ENCODE measurements at regions not wholly inside any gene's neighbourhood (a gene's known extent, or its start where the extent isn't known, plus 50 kb on each side); places are given as distances from the start of the nearest gene placed in this dataset.
A peak's percentile ranks its signal among the peaks of the same experiment; 100 is the strongest.
"Not testable (repeated sequence)": the region's sequence is repeated elsewhere in the genome, so short reads cannot be mapped to it uniquely, and the experiment has no call there.

DNA sequence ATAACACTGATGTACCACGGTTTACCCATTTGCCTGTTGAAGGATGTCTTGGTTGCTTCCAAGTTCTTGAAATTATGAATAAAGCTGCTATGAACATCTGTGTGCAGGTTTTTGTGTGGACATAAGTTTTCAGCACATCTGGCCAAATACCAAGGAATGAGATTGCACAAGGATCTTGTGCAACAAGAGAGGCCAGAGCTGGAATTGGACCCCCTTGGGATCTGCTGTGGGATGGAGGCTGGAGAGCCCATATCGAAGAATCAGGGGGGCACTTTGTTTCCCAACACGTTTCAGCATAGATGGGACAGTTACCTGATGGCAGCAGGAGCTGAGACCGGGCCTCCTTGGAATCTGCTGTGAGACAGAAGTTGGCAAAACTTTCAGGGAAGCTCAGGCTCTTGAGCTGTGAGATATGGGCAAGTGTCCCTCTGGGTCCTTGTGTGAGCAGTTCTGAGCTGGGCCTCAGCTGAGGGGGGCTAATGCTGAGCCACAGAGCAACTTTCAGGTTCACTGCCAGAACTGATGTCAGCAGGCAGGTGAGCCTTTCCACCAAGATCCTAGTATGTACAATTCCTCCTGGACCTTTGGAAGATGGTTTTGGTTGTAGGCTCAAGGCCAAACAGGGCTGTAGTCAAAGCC lies 115.2 kb upstream of the RAB18 start:
- DNase-seq (ENCODE audit: low read depth): no peak

DNA sequence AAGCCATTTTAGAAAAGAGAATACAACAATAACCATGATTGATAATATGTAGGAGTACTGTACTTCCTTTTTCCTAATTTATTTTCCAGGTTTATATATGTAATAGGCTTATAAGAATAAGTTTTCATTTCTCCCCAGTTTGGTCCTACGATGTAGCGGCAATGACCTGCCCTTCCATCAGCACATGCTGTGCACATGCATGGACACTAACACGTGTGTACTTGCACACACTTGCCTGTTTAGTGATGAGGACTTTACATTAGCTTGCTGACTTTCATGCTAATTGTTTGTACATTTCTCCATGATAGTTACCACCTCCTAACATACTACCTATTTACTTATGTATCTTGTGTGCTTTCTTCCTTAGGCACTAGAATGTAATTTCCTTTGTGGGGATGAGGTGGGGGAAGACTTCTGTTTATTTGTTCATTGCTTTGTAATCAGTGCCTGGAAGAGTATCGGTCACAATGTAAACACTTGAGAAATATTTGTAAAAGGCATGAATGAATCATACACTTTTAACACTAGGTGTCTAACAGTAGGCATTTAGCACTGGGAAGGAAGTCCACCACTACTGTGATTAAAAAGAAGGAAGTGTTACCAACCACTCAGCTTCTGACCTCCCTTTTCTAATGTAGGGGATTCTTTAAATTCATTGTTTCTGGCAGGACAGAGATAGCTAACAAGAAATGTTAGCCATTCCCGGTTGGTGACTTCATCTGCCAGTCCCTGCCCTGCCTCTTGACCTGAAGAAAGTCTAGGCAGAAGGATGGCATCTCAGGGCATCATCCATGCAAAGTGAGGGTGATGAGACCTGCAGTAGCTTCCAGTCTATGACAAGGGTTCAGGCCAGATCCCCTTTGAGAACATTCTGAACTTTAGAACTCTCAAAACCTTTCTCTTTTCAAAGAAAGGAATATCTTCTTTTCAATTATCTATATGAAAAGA lies 120.2 kb upstream of the RAB18 start:
- peak; percentile 39 for DNase-seq (ENCODE audit: low read depth)

DNA sequence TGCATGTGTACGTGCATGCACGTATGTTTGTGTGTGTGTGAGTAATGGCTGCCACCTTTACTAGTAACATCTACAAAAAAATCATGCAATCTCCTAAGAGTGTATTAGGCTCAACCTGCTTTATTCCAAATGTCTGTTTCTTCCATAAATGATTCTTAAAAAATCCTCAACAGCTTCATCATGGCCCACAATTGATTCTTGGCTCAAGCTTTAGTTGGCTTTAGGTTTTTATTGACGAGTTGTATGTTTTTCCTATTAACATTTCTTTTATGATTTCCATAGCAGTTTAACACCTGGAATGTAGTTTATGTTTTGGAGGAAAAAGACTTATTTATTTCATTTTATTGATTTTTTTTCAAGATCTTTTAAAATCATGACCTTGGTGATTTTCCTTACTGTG lies 121.9 kb upstream of the RAB18 start:
- DNase-seq (ENCODE audit: low read depth): no peak

DNA sequence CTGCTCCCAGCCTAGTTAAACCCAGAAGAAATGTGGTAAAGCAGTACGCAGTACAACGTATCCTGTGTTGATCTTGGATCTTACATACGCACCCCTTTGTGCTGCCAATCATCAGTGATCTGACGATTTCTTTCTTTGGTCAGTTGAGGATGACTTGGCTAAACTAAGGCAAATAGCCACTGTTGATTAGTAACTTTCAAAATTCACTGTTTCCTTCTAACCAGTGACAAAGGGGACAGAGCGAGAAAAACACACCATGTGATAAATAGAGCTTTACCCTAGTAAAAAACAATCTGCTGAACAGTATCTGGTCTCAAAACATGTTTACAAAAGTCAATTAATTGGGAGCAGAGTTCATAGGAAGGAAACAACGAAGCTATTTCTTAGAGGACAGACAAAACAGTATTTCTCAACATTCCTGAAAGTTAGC lies 123.2 kb upstream of the RAB18 start:
- no peak for DNase-seq (ENCODE audit: low read depth)

DNA sequence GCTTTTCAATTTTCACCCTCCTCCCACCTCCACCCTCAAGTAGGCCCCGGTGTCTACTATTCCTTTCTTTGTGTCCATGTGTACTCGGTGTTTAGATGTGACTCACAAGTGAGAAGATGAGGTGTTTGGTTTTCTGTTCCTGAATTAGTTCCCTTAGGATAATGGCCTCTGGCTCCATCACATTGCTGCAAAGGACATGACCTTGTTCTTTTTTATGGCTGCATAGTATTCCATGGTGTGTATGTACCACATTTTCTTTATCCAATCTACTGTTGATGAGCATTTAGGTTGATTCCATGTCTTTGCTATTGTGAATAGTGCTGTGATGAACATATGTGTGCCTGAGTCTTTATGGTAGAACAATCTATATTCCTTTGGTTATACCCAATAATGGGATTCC lies 125.1 kb upstream of the RAB18 start:
- DNase-seq (ENCODE audit: low read depth): not testable (repeated sequence)

DNA sequence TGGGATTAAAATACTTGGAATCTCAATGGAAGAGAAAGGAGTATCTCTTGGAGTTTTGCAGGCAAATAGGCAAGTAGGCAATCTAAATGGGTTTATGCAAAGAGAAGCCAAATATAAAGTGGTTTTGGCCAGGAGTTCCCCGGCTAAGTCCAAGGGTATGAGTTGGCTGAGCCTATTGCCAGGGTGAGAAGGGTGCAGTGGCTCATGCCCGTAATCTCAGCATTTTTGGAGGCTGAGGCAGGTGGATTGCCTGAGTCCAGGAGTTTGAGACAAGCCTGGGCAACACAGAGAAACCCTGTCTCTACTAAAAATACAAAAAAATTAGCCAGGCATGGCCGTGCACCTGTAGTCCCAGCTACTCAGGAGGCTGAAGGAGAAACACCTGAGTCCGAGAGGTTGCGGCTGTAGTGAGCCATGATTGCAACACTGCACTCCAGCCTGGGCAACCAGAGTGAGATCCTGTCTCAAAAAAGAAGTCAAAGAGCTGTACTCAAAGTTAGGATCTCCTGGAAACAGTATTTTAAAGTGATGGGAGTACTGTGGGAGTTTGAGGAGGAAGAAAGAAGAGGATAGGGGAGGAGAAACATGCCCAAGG lies 130.4 kb upstream of the RAB18 start:
- DNase-seq (ENCODE audit: low read depth): no peak

DNA sequence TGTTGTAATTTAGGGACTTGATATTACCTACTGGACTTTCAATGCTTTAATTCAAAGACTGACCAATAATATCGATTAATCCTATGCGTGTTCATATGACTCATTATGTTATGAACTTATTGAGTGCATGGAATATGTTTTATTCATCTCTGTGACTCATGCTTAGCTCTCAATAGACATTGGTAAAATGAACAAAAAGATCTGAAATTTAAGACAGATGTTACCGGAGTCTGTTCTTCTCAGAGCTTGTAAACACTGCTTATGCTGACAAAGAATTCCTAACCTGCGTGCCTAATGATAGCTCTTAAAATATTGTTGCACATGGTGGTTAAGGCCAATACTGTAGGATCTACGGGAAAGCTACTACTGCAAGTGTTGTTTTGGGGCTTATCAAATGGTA lies 131.5 kb upstream of the ACBD5 start:
- DNase-seq (ENCODE audit: low read depth): no peak

DNA sequence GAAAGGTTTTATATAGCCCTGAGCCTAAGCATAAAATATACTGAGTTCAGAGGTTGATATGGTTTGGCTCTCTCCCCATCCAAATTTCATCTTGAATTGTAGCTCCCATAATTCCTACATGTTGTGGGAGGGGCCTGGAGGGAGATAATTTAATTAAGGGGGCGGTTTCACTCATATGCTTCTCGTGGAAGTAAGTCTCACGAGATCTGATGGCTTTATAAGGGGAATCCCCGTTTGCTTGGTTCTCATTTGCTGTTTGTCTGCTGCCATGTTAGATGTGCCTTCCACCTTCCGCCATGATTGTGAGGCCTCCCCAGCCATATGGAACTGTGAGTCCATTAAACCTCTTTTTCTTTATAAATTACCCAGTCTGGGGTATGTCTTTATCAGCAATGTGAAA lies 130.8 kb upstream of the ACBD5 start:
- not testable (repeated sequence) for DNase-seq (ENCODE audit: low read depth)

DNA sequence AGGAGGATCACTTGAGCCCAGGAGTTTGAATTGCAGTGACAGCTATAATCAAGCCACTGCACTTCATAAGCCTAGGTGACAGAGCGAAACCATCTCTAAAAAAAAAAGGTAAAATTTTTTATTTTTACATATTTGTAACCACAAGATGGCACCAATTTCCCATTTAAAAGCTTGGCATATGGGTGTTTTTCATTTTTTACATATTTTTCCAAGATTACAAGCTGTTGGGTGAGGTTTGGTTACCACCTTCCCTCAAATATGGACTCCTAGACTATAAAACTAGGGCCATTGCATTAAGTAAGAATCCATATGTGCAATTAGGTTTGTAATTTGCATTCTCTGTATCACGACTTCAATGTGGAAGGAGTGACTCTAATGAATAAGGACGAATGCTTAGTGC lies 129.3 kb upstream of the ACBD5 start:
- DNase-seq (ENCODE audit: low read depth): no peak

DNA sequence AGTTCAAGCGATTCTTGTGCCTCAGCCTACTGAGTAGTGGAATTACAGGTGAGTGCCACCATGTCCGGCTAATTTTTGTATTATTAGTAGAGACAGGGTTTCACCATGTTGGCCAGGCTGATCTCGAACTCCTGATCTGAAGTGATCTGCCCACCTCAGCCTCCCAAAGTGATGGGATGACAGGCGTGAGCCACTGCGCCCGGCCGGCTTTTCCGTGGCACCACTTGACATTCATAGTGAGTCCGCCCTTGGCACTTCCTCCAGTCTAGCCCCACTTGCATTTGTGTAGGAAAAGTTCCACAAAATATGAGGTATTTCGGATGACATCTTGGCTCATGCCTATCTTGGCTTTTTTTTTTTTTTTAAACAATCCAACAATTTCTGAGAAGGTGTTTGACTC lies 128.1 kb upstream of the ACBD5 start:
- no peak for DNase-seq (ENCODE audit: low read depth)

DNA sequence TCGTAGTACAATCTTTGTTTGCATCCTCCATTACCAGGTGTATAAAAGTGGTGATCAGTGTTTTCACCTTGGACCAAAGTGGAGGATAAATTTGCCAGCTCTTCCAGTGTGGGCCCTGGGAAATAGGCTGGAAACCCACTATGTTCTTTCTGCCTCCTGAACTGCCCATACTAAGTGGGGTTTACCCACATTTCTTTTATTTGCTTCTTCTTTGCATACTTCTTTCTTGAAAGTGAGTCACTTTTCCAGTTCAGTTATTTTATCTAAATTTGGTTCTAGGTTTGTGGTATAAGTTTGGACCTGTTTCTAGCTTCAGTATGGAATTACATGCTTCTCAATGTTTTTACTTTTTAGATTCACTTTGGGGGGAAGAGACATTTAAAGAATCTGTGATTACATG lies 126.2 kb upstream of the ACBD5 start:
- DNase-seq (ENCODE audit: low read depth): no peak

DNA sequence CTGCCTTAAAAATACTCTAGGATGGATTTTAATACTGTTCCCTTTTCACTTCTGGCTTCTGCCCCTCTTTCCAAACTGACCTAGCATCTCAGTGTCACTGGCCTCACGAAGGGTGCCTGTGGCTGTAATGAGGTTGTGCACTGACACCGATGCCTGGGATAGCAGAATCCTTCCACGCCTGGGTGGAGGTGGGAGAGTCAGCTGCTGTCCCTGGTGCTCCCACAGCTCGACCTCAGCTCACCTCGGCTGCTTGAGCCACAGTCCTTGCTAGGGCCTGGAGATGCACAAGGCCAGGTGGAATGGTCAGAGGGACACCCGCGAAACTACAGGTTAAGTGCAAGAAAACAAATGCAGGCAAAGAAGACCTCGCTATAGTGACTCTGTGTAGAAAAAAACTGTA lies 123.4 kb upstream of the ACBD5 start:
- no peak for DNase-seq (ENCODE audit: low read depth)

DNA sequence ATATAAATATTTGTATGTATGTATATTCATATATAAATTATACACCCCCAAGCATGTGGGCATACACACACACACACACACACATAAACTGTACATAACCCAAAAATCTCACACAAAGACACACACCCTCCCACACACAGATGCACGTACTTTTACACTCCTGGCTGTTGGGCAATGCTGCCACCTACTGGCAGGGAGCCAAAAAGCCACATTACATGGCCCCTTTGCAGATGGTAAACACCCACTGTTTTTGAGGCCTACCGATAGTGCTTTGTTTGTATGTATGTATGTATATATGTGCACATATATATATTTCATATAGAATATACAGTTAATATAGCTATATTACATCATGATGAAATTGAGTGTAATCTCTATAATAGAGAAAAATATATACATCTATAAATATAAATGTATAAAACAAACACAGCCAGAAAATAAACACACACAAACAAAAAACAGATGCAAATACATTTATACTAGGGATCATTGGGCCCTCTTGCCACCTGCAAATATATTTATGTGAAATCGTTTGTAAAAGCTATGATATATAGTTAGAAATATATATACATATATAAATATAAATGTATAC lies 120.1 kb upstream of the ACBD5 start:
- peak; percentile 74 for DNase-seq (ENCODE audit: low read depth)

DNA sequence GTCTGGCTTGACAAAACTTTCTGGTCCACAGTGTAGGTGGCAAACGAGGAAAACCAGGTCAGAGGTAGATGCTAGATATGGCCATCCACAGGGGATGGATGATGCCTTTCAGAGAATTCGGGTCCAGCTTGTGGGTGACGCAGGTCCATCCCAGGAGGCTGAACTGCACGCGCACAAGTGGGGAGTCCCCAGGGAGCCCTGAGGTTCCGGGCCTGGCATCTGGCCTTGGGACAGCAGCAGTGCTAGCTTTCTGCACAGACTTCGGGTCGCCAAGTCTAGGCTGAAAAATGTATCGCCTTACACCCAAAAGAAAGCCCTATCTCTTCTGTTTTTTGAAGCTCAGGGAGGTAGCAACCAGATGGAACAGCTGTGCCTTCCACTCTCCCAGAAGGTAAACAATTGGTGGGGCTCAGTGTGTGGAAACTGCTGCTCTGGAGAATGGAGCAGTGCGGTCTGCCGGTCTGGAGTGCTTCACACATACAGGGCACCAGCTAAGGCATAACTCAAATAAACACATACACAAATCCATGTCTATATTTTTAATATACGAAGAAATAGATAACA lies 119.3 kb upstream of the ACBD5 start:
- no peak for DNase-seq (ENCODE audit: low read depth)

DNA sequence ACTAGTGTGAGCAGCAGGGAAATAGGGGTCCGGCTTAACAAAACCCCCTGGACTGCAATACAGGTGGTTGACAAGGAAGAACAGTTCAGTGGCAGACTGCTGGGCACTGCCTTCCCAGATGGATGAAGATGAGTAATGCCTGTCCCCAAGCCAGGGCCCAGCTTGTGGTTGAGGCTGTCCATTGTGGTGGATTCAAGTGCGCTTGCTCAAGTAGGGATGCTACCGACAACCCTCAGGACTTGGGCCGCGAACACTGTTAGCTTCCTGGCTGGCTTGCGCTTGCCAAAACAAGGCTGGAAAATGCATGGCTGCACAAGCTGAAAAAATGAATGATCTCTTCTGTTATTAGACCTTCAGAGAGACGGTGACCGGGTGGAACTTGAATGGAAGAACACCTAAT lies 116.1 kb upstream of the ACBD5 start:
- no peak for DNase-seq (ENCODE audit: low read depth)

DNA sequence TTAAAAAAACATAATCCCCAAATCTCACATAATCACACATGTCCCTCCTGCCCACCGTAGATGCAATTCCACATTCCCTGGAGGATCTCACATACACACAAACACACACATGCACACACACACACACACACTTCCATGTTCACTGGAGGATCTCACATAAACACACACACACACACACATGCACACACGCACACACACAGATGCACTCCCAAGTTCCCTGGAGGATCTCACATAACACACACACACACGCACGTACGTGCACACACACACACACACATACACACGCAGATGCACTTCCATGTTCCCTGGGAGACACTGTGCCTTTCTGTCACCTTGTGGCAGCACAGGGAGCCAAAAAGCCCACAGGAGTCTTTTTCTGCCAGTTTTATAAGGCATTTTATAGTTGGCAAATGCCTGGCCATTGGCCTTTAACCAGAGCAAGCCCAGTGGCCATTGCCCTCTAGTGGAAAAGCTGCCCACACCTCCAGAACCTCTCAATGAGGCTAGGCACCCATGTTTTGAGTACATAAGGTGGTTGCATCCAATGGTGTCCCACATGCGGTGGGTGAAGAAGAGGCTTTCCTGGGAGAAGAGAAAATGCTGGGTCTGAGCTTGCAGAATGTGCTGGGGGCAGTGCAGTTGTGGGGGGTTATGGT lies 115.4 kb upstream of the ACBD5 start:
- no peak for DNase-seq (ENCODE audit: low read depth)

DNA sequence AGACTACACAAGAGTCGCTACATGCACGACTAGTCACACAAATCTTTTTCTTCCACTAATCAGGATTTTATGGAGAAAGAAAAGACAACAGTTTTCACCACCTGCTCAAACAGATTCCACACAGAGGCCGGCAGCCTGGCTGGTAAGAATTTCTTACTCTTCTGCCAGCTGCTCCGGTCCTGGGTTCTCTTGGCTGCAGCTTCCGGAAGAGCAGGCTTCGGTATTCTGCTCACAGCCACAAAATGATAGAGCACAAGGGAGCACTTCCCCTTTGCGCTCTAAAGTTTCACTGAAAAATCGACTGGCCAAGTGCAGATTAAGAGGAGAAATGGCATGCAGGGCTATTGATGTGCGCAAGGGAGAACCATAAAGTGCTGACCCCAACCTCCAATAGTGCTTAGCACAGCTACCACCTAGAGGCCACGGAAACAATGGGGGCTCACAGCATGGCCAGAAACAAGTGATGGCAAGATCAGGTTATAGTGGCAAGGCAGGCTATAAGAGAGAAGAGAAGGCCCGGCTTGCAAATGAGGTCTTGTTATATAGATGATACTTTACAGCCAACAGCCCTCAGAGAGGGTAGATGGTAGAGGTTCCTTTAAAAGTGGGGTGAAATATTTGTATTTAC lies 114.2 kb upstream of the ACBD5 start:
- not testable (repeated sequence) for DNase-seq (ENCODE audit: low read depth)

DNA sequence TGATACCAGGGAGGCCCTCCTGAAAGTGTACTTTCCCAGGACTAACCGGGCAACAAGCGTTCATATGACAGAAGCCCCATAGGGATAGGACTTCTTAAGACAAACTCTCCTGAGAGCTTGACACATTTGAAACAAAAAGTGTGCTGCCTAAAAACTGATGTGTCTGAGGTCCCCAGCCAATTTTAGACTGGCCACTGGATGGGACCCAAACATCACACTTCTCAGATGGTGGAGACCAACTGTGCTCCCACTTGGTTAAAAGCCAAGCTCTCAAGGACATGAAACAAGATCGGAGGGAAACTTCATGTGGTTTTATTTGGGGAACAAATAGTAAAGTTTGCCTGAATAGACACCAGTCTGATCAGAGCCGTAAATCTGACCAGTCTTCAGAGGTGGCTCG lies 113.5 kb upstream of the ACBD5 start:
- DNase-seq (ENCODE audit: low read depth): not testable (repeated sequence)

DNA sequence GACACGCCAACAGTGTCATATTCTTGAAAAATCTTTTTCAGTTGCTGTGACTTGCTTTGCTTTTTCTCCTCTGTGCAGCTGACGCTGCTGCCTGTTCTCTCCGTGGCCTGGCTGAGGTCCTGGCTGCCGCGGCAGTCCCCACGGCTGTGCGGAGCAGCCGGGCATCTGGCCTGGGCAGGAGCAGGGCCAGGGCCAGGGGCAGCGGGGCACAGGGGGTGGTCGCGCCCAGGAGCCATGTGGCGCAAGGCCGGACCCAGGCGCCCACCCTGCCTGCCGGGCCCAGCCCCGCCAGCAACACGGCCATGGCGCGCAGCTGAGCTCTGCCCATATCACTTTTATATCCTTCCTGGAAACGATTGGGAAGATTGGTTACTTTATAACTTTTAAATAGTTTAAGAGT lies 109.4 kb upstream of the ACBD5 start:
- no peak for DNase-seq (ENCODE audit: low read depth)

DNA sequence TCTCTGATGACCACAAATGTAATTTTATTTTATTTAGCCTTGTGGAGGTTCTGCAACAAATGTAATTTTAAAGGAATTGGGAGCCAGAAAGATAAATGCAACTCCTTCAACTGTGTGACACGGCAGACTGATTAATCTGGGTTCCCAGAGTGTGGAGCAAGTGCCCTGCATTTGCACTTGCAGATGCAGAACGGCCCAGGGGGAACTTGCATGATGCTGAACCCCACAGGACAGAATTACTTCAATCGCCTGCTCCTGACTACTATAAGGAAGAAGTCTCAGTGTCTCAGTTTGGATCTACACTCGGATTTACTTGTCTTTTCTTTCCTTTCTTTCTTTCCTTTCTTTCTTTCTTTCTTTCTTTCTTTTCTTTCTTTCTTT lies 107.2 kb upstream of the ACBD5 start:
- not testable (repeated sequence) for DNase-seq (ENCODE audit: low read depth)

DNA sequence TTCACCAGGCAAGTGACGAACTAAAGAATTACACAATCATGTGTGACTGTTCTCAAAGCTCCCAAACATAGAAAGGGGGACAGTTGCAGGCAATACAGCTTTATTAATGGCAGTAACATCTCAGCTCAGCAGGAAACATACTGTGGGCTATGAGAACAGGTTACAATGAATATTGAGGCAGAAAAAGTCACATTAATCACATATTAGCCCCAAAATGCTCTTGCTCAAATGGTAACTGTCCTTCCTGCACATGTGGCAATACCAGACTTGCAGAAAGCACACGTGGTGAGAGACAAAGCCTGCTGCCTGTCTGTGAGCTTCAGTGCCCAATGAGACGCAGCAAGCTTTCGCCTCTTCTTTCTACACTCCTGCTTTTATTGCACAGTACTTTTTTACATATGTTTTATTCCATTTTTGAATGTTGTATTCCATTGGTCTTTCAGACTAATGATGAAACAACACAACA lies 104.9 kb upstream of the ACBD5 start:
- DNase-seq (ENCODE audit: low read depth): no peak
